A549 (cell line): ENCODE measurements at regions not wholly inside any gene's neighbourhood (a gene's known extent, or its start where the extent isn't known, plus 50 kb on each side); places are given as distances from the start of the nearest gene placed in this dataset.

Source experiments
- CTCF ChIP-seq: fragments of >200 bp; sonication (Bioruptor Twin); formaldehyde crosslinking; IDR thresholded peaks from 3 replicates; pipeline ENCODE4 v1.5.1; 2016
- E2F6 ChIP-seq: IDR thresholded peaks from 2 replicates; pipeline ENCODE4 v1.6.1; 2012; ENCODE audit warnings: low read depth, borderline replicate concordance
- EHF ChIP-seq: fragments of 250-450 bp; sonication (Bioruptor Pico); IDR thresholded peaks from 2 replicates; pipeline ENCODE4 v1.5.0; 2020; ENCODE audit warnings: mild to moderate bottlenecking
- EP300 ChIP-seq, 2 experiments: fragments of >200 bp; sonication (Bioruptor Twin); formaldehyde crosslinking; IDR thresholded peaks; 2 replicates in 1 of 2; 3 replicates in 1 of 2; pipeline ENCODE4 v1.6.1; 2016 to 2017
- GATA3 ChIP-seq: IDR thresholded peaks from 2 replicates; pipeline ENCODE4 v1.6.1; 2012; ENCODE audit warnings: borderline replicate concordance
- KDM5A ChIP-seq: fragments of 200-600 bp; sonication (generic); IDR thresholded peaks from 2 replicates; pipeline ENCODE4 v1.6.1; 2016; ENCODE audit warnings: antibody characterized with exemption, mild to moderate bottlenecking
- POLR2A ChIP-seq: IDR thresholded peaks from 2 replicates; pipeline ENCODE4 v1.6.1; 2012; ENCODE audit warnings: mild to moderate bottlenecking, low read length
- RAD21 ChIP-seq, 2 experiments: fragments of >200 bp in 1 of 2; sonication (Bioruptor Twin) in 1 of 2; formaldehyde crosslinking in 1 of 2; IDR thresholded peaks in 1 of 2; conservative IDR thresholded peaks in 1 of 2; 2 replicates in 1 of 2; 3 replicates in 1 of 2; pipeline ENCODE4 v1.6.1; 2012 to 2018; ENCODE audit warnings: inconsistent platforms in 1 of 2
- SREBF2 ChIP-seq: fragments of 450-650 bp; IDR thresholded peaks from 2 replicates; pipeline ENCODE4 v1.6.1; 2014; ENCODE audit warnings: mild to moderate bottlenecking, moderate library complexity
- TP53 ChIP-seq: fragments of 250-450 bp; sonication (Bioruptor Pico); IDR thresholded peaks from 2 replicates; pipeline ENCODE4 v1.5.0; 2021; ENCODE audit warnings: mild to moderate bottlenecking, moderate library complexity

DNA sequence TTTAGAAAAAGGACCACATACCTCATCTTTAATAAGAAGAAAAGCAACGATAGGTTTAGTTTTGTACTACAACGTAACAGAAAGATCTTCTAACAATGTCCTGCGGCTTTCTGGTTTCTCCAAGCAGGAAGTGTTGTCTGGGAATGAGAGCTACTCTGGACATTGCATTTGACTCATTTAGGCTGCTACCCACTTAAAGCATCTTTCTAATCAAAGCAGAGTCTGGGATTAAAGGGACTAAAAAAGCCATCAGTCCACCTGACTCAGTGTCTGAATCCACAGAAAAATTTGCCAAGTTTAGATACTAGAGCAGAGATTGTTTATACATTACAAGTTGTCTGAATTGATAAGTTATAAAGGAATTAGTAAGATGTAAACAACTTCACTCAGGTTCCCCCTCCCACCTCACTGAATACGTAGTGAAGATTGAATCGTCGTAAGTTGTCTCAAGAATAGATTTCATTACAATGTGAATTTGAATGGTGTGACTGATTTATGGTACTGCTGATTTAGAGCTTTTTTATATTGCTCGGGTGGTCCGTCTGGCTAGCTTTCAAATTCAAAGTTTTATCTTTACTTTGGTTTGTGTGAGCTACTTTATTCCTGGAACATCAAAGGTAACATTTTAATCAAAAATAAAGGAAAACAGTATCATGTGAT lies 70.2 kb upstream of the SMIM21 start:
- TF ChIP-seq EHF (CRISPR knock-in tag) (no peak), CTCF (no peak), EP300 (IDR thresholded peaks at IDR 0.05) (no peak), GATA3 (no peak), POLR2A (no peak), SREBF2 (no peak), KDM5A (no peak), TP53 (CRISPR knock-in tag) (no peak), E2F6 (no peak), RAD21 (conservative IDR thresholded peaks at IDR 0.05 in 1 of 2, IDR thresholded peaks at IDR 0.05 in 1 of 2) (no peak)
